HL-60 (cell line): ENCODE measurements at regions not wholly inside any gene's neighbourhood (a gene's known extent, or its start where the extent isn't known, plus 50 kb on each side); places are given as distances from the start of the nearest gene placed in this dataset.

Experiments
- CTCF ChIP-seq: IDR thresholded peaks from one replicate; pipeline ENCODE4 v1.5.1; 2011; ENCODE audit warnings: low read length, control low read depth, inconsistent platforms; ENCODE audit not compliant: insufficient read depth
- GABPA ChIP-seq: IDR thresholded peaks from 2 replicates; pipeline ENCODE4 v1.6.1; 2012; ENCODE audit warnings: low read depth
- POLR2AphosphoS5 ChIP-seq: IDR thresholded peaks from 2 replicates; pipeline ENCODE4 v1.6.1; 2012; ENCODE audit warnings: low read depth
- REST ChIP-seq: IDR thresholded peaks from 2 replicates; pipeline ENCODE4 v1.6.1; 2012; ENCODE audit warnings: low read depth; ENCODE audit not compliant: insufficient replicate concordance

GRCh38 chr4:148561467-148561866 is 119.3 kb upstream of the NR3C2 start:
- TF ChIP-seq CTCF (no peak), GABPA (no peak), POLR2AphosphoS5 (no peak), REST (no peak)
